Body of pancreas (tissue), 4 donors: ENCODE measurements at regions not wholly inside any gene's neighbourhood (a gene's known extent, or its start where the extent isn't known, plus 50 kb on each side); places are given as distances from the start of the nearest gene placed in this dataset.

ENCODE experiments used
- POLR2A ChIP-seq, 3 donors: fragments of 450-650 bp; IDR thresholded peaks; one replicate each; pipeline ENCODE4 v1.6.1; 2016; ENCODE audit warnings: antibody characterized with exemption in 3 of 3, mild to moderate bottlenecking in 2 of 3
- TF ChIP-seq, protein P1 (sequence below), 7 experiments: fragments of 450-650 bp in 4 of 7; fragments of 200-600 bp in 3 of 7; sonication (generic) in 3 of 7; IDR thresholded peaks; one replicate each; pipeline ENCODE4 v1.5.1; 2016 to 2019; ENCODE audit warnings: antibody characterized with exemption in 7 of 7

- TF ChIP-seq, protein P1, sequence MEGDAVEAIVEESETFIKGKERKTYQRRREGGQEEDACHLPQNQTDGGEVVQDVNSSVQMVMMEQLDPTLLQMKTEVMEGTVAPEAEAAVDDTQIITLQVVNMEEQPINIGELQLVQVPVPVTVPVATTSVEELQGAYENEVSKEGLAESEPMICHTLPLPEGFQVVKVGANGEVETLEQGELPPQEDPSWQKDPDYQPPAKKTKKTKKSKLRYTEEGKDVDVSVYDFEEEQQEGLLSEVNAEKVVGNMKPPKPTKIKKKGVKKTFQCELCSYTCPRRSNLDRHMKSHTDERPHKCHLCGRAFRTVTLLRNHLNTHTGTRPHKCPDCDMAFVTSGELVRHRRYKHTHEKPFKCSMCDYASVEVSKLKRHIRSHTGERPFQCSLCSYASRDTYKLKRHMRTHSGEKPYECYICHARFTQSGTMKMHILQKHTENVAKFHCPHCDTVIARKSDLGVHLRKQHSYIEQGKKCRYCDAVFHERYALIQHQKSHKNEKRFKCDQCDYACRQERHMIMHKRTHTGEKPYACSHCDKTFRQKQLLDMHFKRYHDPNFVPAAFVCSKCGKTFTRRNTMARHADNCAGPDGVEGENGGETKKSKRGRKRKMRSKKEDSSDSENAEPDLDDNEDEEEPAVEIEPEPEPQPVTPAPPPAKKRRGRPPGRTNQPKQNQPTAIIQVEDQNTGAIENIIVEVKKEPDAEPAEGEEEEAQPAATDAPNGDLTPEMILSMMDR (IDR thresholded peaks at IDR 0.05): no peak
- no peak for TF ChIP-seq POLR2A (IDR thresholded peaks at IDR 0.05)
Measured at GRCh38 chr9:134234687-134235359, 70.5 kb upstream of the RNU6ATAC start.
